PC-3 (cell line): ENCODE measurements at regions not wholly inside any gene's neighbourhood (a gene's known extent, or its start where the extent isn't known, plus 50 kb on each side); places are given as distances from the start of the nearest gene placed in this dataset.

Experiments used
- ATAC-seq: fragments of 200-7000 bp; cut with Tn5 transposase; 2 replicates; pipeline ENCODE4 v1.9.1; 2020; ENCODE audit warnings: mild to moderate bottlenecking, moderate library complexity
- BruUV-seq: library from RNA; stranded (reverse); fragments of 400-500 nt; replicated peaks from 2 replicates; lab custom pipeline; 2021; lab: Mats Ljungman, UMichigan
- CTCF ChIA-PET: fragments of 300-600 bp; sonication (Branson Sonifier 250); formaldehyde crosslinking; loops from one replicate; lab custom pipeline; 2022; ENCODE audit warnings: antibody characterized with exemption; lab: Charles Lee
- POLR2A ChIA-PET: fragments of 300-600 bp; sonication (Branson Sonifier 250); formaldehyde crosslinking; loops from one replicate; lab custom pipeline; 2022; ENCODE audit warnings: antibody characterized with exemption; ENCODE audit not compliant: unreplicated experiment; lab: Charles Lee
- DNase-seq: peaks from one replicate; pipeline ENCODE4 v3.0.0-alpha.2; 2015
- H2AFZ ChIP-seq: fragments of 300-600 bp; sonication (generic); 2 replicates; pipeline ENCODE4 v1.6.0; 2016; ENCODE audit warnings: antibody characterized with exemption, low read length
- H3F3A ChIP-seq: fragments of 300-600 bp; sonication (generic); one replicate; pipeline ENCODE4 v1.6.0; 2017; ENCODE audit warnings: antibody characterized with exemption, low read length, control low read depth, mild to moderate bottlenecking; ENCODE audit not compliant: unreplicated experiment
- H3K27ac ChIP-seq: fragments of 300-600 bp; sonication (generic); 2 replicates; pipeline ENCODE4 v1.5.1; 2016; ENCODE audit warnings: mild to moderate bottlenecking, low read length
- H3K27me3 ChIP-seq: fragments of 300-600 bp; sonication (generic); 2 replicates; pipeline ENCODE4 v1.6.1; 2016; ENCODE audit warnings: low read length, mixed read lengths
- H3K36me3 ChIP-seq: fragments of 300-600 bp; sonication (generic); 2 replicates; pipeline ENCODE4 v1.6.1; 2016; ENCODE audit warnings: low read depth, mixed run types, low read length, mixed read lengths
- H3K4me1 ChIP-seq: fragments of 300-600 bp; sonication (generic); 2 replicates; pipeline ENCODE4 v1.5.1; 2016; ENCODE audit warnings: low read length; ENCODE audit not compliant: insufficient read depth
- H3K4me2 ChIP-seq: fragments of 300-600 bp; sonication (generic); 2 replicates; pipeline ENCODE4 v1.6.0; 2016; ENCODE audit warnings: low read length
- H3K4me3 ChIP-seq: fragments of 300-600 bp; sonication (generic); 2 replicates; pipeline ENCODE4 v1.5.1; 2016; ENCODE audit warnings: mild to moderate bottlenecking, low read length, mixed read lengths
- H3K79me2 ChIP-seq: fragments of 300-600 bp; sonication (generic); 2 replicates; pipeline ENCODE4 v1.6.1; 2017; ENCODE audit warnings: low read length, mixed read lengths
- H3K9ac ChIP-seq: fragments of 300-600 bp; sonication (generic); 2 replicates; pipeline ENCODE4 v1.6.0; 2016; ENCODE audit warnings: mild to moderate bottlenecking, low read length
- H3K9me2 ChIP-seq: fragments of 300-600 bp; sonication (generic); replicated peaks from 2 replicates; pipeline ENCODE4 v1.6.1; 2016; ENCODE audit warnings: mixed run types, low read length, mixed read lengths
- H3K9me3 ChIP-seq: fragments of 300-600 bp; sonication (generic); 2 replicates; pipeline ENCODE4 v1.6.1; 2016; ENCODE audit warnings: low read length, mixed read lengths
- H4K20me1 ChIP-seq: fragments of 300-600 bp; sonication (generic); 2 replicates; pipeline ENCODE4 v1.6.1; 2016; ENCODE audit warnings: low read length, mixed read lengths
- EZH2 ChIP-seq: fragments of 300-600 bp; sonication (generic); IDR thresholded peaks from one replicate; pipeline ENCODE4 v1.6.1; 2017; ENCODE audit warnings: antibody characterized with exemption, mild to moderate bottlenecking, low read length; ENCODE audit not compliant: unreplicated experiment
- EZH2phosphoT487 ChIP-seq: fragments of 300-600 bp; sonication (generic); IDR thresholded peaks from 2 replicates; pipeline ENCODE4 v1.6.1; 2018; ENCODE audit warnings: mild to moderate bottlenecking, antibody characterized with exemption, low read length, borderline replicate concordance
- intact Hi-C: fragments of 100-400 bp; cut with micrococcal nuclease; formaldehyde crosslinking; loops from 2 replicates; pipeline ENCODE4 v1.9.0; 2023
- TF ChIP-seq, protein P1 (sequence below): fragments of 300-600 bp; sonication (generic); conservative IDR thresholded peaks from 2 replicates; pipeline ENCODE4 v1.5.1; 2017; ENCODE audit warnings: antibody characterized with exemption, low read depth, mild to moderate bottlenecking, low read length

DNA sequence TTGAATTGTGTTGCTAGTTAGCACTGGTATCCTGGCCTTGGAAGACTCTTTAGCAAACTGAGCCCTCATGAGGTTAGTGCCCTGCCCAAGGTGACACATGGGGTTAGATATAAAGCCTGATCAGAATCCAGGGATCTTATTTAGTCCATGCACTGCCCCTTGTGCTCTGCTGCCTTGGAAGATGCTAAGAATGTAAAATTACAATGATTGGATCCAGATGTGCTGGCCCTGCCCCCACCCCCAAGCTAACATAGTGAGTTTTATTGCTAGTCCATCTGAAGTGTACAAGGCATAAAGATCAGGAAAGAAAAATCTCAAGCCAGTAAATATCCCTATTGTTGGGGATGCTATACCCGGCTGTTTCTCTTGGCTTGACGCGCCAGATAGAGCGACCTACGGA is 248.1 kb upstream of the C2CD4B start:
- Histone ChIP-seq H3K4me3 (no peak overlapping the region), H2AFZ (no peak overlapping the region), H4K20me1 (no peaks in the 10 kb centered on the region), H3K9me3 (no peaks in the 10 kb centered on the region), H3K36me3 (no peaks in the 10 kb centered on the region), H3K9me2 (no peaks in the 10 kb centered on the region), H3K4me1 (no peaks in the 10 kb centered on the region), H3K27me3 (no peaks in the 10 kb centered on the region), H3K4me2 (no peak overlapping the region), H3K79me2 (no peaks in the 10 kb centered on the region), H3K9ac (no peak overlapping the region), H3K27ac (no peak overlapping the region), H3F3A (no peaks in the 10 kb centered on the region)
- no peak for DNase-seq
- no TSS peak for BruUV-seq
- POLR2A ChIA-PET: no interaction called here
- intact Hi-C loops: no loop called here
- no peak for TF ChIP-seq EZH2
- TF ChIP-seq, protein P1, sequence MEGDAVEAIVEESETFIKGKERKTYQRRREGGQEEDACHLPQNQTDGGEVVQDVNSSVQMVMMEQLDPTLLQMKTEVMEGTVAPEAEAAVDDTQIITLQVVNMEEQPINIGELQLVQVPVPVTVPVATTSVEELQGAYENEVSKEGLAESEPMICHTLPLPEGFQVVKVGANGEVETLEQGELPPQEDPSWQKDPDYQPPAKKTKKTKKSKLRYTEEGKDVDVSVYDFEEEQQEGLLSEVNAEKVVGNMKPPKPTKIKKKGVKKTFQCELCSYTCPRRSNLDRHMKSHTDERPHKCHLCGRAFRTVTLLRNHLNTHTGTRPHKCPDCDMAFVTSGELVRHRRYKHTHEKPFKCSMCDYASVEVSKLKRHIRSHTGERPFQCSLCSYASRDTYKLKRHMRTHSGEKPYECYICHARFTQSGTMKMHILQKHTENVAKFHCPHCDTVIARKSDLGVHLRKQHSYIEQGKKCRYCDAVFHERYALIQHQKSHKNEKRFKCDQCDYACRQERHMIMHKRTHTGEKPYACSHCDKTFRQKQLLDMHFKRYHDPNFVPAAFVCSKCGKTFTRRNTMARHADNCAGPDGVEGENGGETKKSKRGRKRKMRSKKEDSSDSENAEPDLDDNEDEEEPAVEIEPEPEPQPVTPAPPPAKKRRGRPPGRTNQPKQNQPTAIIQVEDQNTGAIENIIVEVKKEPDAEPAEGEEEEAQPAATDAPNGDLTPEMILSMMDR: no peak
- CTCF ChIA-PET: no interaction called here
- no peak for ATAC-seq

DNA sequence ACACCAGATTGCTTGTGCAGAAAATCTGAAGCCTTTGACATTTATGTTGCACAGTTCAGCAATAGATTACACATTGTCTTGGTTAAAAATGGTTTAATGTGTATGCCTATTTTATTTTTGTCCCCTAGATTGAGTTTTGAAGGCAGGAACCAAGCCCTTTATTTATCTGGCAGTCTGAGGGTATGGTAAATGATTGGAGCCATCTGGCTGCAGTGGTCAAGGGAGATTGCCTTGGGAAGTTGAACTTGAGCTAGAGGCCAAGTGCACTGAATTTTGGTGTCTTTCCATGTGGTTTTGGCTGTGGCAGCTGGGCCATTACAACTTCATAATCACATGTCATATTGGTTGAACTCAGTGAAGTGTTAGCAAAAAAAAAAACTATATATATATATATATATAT is 248.7 kb upstream of the C2CD4B start:
- H3K4me2 ChIP-seq: no peak overlapping the region
- no peak overlapping the region for H3K9ac ChIP-seq
- no TSS peak for BruUV-seq
- H3K27me3 ChIP-seq: no peaks in the 10 kb centered on the region
- no peak overlapping the region for H2AFZ ChIP-seq
- H3K9me2 ChIP-seq: no peaks in the 10 kb centered on the region
- ATAC-seq (no peak), DNase-seq (no peak)
- no peak overlapping the region for H3K27ac ChIP-seq
- intact Hi-C loops: no loop called here
- H3K4me3 ChIP-seq: no peak overlapping the region
- no peaks in the 10 kb centered on the region for H3K79me2 ChIP-seq
- ChIA-PET POLR2A (no interaction called here), CTCF (no interaction called here)
- H3K36me3 ChIP-seq: no peaks in the 10 kb centered on the region
- no peaks in the 10 kb centered on the region for H3K9me3 ChIP-seq
- H3K4me1 ChIP-seq: no peaks in the 10 kb centered on the region
- no peaks in the 10 kb centered on the region for H4K20me1 ChIP-seq
- TF ChIP-seq EZH2phosphoT487: no peak
- TF ChIP-seq, protein P1: no peak
- TF ChIP-seq EZH2: no peak
- no peaks in the 10 kb centered on the region for H3F3A ChIP-seq

DNA sequence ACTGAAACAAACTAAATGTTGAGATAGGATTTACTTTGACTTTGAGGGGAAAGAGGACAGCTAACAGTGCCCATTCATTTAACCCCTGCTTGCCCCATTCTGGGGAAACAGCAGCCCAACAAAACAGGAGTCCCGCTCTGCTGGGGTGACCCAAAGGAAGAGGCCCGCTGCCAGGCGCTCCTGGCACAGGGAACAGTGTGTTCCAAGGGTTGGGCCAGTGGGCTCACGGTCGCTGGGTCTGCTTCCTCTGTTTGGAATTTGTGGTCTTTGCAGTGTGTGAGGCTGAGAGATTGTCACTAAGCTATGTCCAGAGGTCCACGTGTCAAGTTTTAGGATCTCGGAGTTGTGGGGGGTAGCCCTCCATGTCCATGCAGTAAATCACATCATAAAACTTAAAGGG is 250.4 kb upstream of the C2CD4B start:
- Histone ChIP-seq H3F3A (no peaks in the 10 kb centered on the region), H2AFZ (no peak overlapping the region), H3K9ac (no peak overlapping the region), H3K79me2 (no peaks in the 10 kb centered on the region), H3K4me2 (no peak overlapping the region), H3K4me1 (no peaks in the 10 kb centered on the region), H3K27me3 (no peaks in the 10 kb centered on the region), H3K9me3 (no peaks in the 10 kb centered on the region), H3K36me3 (no peaks in the 10 kb centered on the region), H3K9me2 (no peaks in the 10 kb centered on the region), H3K4me3 (no peak overlapping the region), H4K20me1 (no peaks in the 10 kb centered on the region), H3K27ac (no peak overlapping the region)
- ATAC-seq (no peak), DNase-seq (no peak)
- POLR2A ChIA-PET: no interaction called here
- no TSS peak for BruUV-seq
- CTCF ChIA-PET: no interaction called here
- intact Hi-C loops: no loop called here
- no peak for TF ChIP-seq EZH2phosphoT487
- TF ChIP-seq, protein P1: no peak
- no peak for TF ChIP-seq EZH2
